Subcutaneous abdominal adipose tissue (tissue), 5 donors: ENCODE measurements at regions not wholly inside any gene's neighbourhood (a gene's known extent, or its start where the extent isn't known, plus 50 kb on each side); places are given as distances from the start of the nearest gene placed in this dataset.
A peak's percentile ranks its signal among the peaks of the same experiment; 100 is the strongest.

ENCODE experiments used
- H3K27ac ChIP-seq: one replicate; pipeline ENCODE4 v1.7.0; 2013; ENCODE audit warnings: low read depth, mild to moderate bottlenecking, inconsistent platforms, low read length, moderate library complexity
- H3K27me3 ChIP-seq, 5 donors: one replicate each; pipeline ENCODE4 v1.7.0; 2013; ENCODE audit warnings: low read length in 5 of 5, inconsistent platforms in 1 of 5; ENCODE audit not compliant: control insufficient read depth in 5 of 5, insufficient read depth in 4 of 5
- H3K36me3 ChIP-seq, 5 donors: one replicate each; pipeline ENCODE4 v1.7.0; 2013; ENCODE audit warnings: low read length in 5 of 5; ENCODE audit not compliant: control insufficient read depth in 5 of 5, insufficient read depth in 5 of 5
- H3K4me1 ChIP-seq, 5 donors: one replicate each; pipeline ENCODE4 v1.7.0; 2013; ENCODE audit warnings: low read length in 5 of 5, mild to moderate bottlenecking in 3 of 5, moderate library complexity in 1 of 5; ENCODE audit not compliant: control insufficient read depth in 5 of 5, insufficient read depth in 5 of 5
- H3K4me3 ChIP-seq, 5 donors: one replicate each; pipeline ENCODE4 v1.7.0; 2013; ENCODE audit warnings: low read length in 5 of 5, low read depth in 1 of 5
- H3K9ac ChIP-seq, 5 donors: one replicate each; pipeline ENCODE4 v1.7.0; 2013; ENCODE audit warnings: low read length in 5 of 5, mild to moderate bottlenecking in 4 of 5, moderate library complexity in 3 of 5
- H3K9me3 ChIP-seq, 5 donors: one replicate each; pipeline ENCODE4 v1.7.0; 2013; ENCODE audit warnings: low read length in 5 of 5; ENCODE audit not compliant: control insufficient read depth in 5 of 5
- donor health status: healthy.
- donor health status: healthy.
- donor health status: healthy.
- donor health status: healthy.
- donor health status: healthy.

GRCh38 chr17:63139356-63139755 is 173.3 kb downstream of the TANC2 start:
- Histone ChIP-seq H3K36me3 (no peaks in the 10 kb centered on the region), H3K27me3 (no peaks in the 10 kb centered on the region), H3K27ac (no peak overlapping the region), H3K9ac (no peak overlapping the region), H3K9me3 (no peaks in the 10 kb centered on the region), H3K4me1 (peaks cover 0 to 4% (median 0%) of the 10 kb centered on the region in 5 donors), H3K4me3 (no peak overlapping the region)

GRCh38 chr17:63140255-63140654 is 174.2 kb downstream of the TANC2 start:
- Histone ChIP-seq H3K9ac (no peak overlapping the region), H3K27ac (no peak overlapping the region), H3K27me3 (no peaks in the 10 kb centered on the region), H3K9me3 (no peaks in the 10 kb centered on the region), H3K4me3 (peak overlapping the region in 2 of 5 donors; percentile 28 to 37), H3K36me3 (no peaks in the 10 kb centered on the region), H3K4me1 (peaks cover 0 to 4% (median 0%) of the 10 kb centered on the region in 5 donors)

DNA sequence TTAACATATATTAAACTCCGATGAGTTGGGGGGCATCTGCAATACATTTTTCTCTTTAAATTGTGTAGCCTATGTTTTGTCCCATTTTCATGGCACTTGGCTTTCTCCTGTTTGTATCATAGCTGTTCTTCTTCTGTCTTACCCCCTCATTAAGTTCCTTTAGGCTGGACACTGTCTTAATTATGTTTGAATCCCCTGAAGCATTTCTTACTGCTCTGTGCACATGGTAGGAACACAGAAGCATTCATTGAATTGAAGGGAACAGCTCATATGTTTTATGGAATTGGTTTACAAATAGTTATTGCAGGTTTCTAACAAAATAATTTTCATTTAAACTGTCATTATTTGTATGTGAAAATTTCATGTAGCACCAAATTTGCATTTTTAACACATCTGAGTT is 176.8 kb downstream of the TANC2 start:
- Histone ChIP-seq H3K4me1 (peaks cover 0 to 4% (median 0%) of the 10 kb centered on the region in 5 donors), H3K27ac (no peak overlapping the region), H3K9me3 (peaks cover 0 to 4% (median 0%) of the 10 kb centered on the region in 5 donors), H3K36me3 (no peaks in the 10 kb centered on the region), H3K9ac (no peak overlapping the region), H3K27me3 (no peaks in the 10 kb centered on the region), H3K4me3 (no peak overlapping the region)

DNA sequence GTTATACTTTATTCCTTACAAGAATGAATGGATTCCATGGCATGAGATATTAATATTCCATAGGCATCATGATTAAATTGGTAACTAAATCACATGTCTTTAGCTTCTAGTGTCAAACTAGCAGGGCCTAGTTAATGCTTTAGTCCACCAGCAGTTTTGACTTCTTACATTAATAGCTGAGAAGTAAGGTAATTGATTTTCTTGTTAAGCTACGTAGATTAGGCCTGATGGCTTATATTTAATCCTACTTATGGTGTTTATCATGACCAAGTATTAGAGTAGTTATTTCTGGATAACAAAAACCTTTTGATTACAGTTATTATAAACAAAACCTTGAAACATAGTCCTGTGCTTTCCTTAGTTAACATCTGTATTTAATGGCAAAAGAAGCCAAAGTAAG is 184.5 kb downstream of the TANC2 start:
- peaks cover 0 to 4% (median 0%) of the 10 kb centered on the region in 5 donors for H3K9me3 ChIP-seq
- no peaks in the 10 kb centered on the region for H3K36me3 ChIP-seq
- no peaks in the 10 kb centered on the region for H3K27me3 ChIP-seq
- H3K27ac ChIP-seq = no peak overlapping the region
- no peak overlapping the region for H3K4me3 ChIP-seq
- no peaks in the 10 kb centered on the region for H3K4me1 ChIP-seq
- H3K9ac ChIP-seq = no peak overlapping the region

DNA sequence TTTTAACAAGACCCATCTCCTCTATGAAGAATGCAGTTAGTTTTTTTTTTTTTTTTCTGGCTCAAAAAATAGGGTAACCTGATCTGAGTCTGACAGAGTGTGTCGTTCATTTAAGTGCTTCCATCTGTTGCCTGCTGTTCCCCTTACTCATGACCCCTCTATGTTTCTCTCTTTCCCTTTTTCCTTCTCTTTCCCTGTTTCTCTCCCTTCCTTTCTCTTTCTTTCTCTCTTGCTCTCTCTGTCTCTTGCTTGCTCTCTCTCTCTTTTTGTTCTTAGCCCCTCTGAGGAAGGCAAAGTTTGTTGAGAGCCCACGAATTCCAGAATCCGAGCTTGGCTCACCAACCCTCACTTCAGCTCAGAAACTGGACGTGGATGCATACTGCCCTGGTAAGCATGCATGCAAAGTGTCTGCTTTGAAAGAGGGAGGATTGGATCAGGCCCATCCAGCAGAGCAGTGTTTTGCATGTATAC is 185.0 kb downstream of the TANC2 start:
- Histone ChIP-seq H3K27me3 (no peaks in the 10 kb centered on the region), H3K9me3 (no peaks in the 10 kb centered on the region), H3K4me3 (no peak overlapping the region), H3K27ac (no peak overlapping the region), H3K4me1 (no peaks in the 10 kb centered on the region), H3K36me3 (no peaks in the 10 kb centered on the region), H3K9ac (no peak overlapping the region)

GRCh38 chr17:63151941-63152523 is 186.0 kb downstream of the TANC2 start:
- no peaks in the 10 kb centered on the region for H3K9me3 ChIP-seq
- no peak overlapping the region for H3K27ac ChIP-seq
- no peaks in the 10 kb centered on the region for H3K27me3 ChIP-seq
- H3K4me1 ChIP-seq = no peaks in the 10 kb centered on the region
- H3K9ac ChIP-seq = no peak overlapping the region
- H3K4me3 ChIP-seq = no peak overlapping the region
- H3K36me3 ChIP-seq = no peaks in the 10 kb centered on the region

- no peak overlapping the region for H3K4me3 ChIP-seq
- no peaks in the 10 kb centered on the region for H3K36me3 ChIP-seq
- H3K9ac ChIP-seq = no peak overlapping the region
- no peaks in the 10 kb centered on the region for H3K27me3 ChIP-seq
- no peaks in the 10 kb centered on the region for H3K9me3 ChIP-seq
- H3K27ac ChIP-seq = no peak overlapping the region
- no peaks in the 10 kb centered on the region for H3K4me1 ChIP-seq
Observed at GRCh38 chr17:63153488-63153887, 187.5 kb downstream of the TANC2 start.

DNA sequence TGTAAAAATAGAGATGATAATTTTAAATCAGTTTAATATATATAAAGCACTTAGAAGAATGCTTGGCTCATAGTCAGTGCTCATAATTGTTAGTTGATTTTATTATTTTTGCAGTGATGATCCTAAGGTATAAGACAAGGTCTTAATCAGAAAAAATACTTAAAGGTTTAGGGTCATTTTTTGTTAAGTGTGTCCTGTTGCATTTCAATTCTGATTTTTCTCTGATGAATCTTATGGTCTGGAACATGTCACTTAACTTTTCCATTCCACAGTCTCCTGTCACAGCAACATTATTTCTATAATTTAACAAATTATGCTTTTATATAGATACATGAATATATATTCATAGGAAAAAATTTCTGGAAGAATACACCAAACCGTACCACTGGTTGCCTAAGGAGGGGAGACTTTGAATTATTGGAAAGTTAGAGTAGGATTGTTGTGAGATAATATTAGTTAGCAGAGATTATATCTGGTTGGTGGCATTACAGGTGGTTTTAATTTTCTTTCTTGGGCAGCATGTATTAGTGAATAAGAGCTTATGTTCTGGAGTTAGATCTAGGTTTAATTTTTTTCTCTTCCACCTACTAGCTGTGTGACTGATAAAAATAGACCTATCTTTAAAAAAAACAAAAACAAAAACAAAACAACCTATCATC is 188.7 kb downstream of the TANC2 start:
- Histone ChIP-seq H3K9me3 (no peaks in the 10 kb centered on the region), H3K4me3 (no peak overlapping the region), H3K9ac (no peak overlapping the region), H3K27ac (no peak overlapping the region), H3K4me1 (no peaks in the 10 kb centered on the region), H3K27me3 (no peaks in the 10 kb centered on the region), H3K36me3 (no peaks in the 10 kb centered on the region)

DNA sequence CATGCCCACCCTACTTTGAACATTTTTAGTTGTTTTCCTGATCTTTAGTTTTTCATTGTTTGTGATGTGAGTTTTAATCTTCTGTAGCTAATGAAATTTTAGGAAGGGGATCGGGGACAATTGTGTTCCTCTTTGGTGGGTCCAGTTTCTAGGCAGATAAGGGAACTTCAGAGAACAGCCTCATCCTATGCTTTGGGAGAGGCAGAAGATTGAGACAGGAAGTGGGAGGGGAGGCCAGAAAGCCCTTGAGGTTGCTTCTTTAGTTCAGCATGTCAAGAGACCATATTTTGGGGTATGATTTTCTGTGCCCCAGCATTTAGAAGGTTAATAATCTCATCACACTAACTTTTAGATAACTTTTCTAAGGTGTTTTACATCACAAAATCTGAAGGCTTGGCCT is 191.0 kb downstream of the TANC2 start:
- Histone ChIP-seq H3K27me3 (no peaks in the 10 kb centered on the region), H3K36me3 (no peaks in the 10 kb centered on the region), H3K4me3 (no peak overlapping the region), H3K9ac (no peak overlapping the region), H3K27ac (no peak overlapping the region), H3K4me1 (no peaks in the 10 kb centered on the region), H3K9me3 (no peaks in the 10 kb centered on the region)

- H3K36me3 ChIP-seq = no peaks in the 10 kb centered on the region
- H3K4me3 ChIP-seq = no peak overlapping the region
- no peaks in the 10 kb centered on the region for H3K9me3 ChIP-seq
- H3K9ac ChIP-seq = no peak overlapping the region
- no peaks in the 10 kb centered on the region for H3K4me1 ChIP-seq
- no peak overlapping the region for H3K27ac ChIP-seq
- H3K27me3 ChIP-seq = no peaks in the 10 kb centered on the region
Observed at GRCh38 chr17:63162406-63163157, 196.5 kb downstream of the TANC2 start.
